ENCODE measurements at regions not wholly inside any gene's neighbourhood (a gene's known extent, or its start where the extent isn't known, plus 50 kb on each side); places are given as distances from the start of the nearest gene placed in this dataset.

- DNase-seq, result no peak
Observed at GRCh38 chr1:4908486-4908885, 254.1 kb downstream of the AJAP1 start.

- DNase-seq, result no peak
Observed at GRCh38 chr1:4894566-4894965, 240.2 kb downstream of the AJAP1 start.

GRCh38 chr1:4880626-4881025, 226.2 kb downstream of the AJAP1 start:
- DNase-seq, result no peak

GRCh38 chr1:4877426-4877825, 223.0 kb downstream of the AJAP1 start:
- DNase-seq, result no peak

- no peak for DNase-seq
Observed at GRCh38 chr1:4871373-4871772, 217.0 kb downstream of the AJAP1 start.

GRCh38 chr1:4868521-4868920, 214.1 kb downstream of the AJAP1 start:
- no peak for DNase-seq

- DNase-seq, result no peak
Observed at GRCh38 chr1:4856396-4856795, 202.0 kb downstream of the AJAP1 start.

GRCh38 chr1:4854367-4854766, 200.0 kb downstream of the AJAP1 start:
- no peak for DNase-seq

GRCh38 chr1:4853904-4854303, 199.5 kb downstream of the AJAP1 start:
- DNase-seq, result no peak

GRCh38 chr1:4851385-4852065, 197.1 kb downstream of the AJAP1 start:
- DNase-seq, result no peak

- DNase-seq, result no peak
Observed at GRCh38 chr1:4848431-4848830, 194.0 kb downstream of the AJAP1 start.

- no peak for DNase-seq
Observed at GRCh38 chr1:4847711-4848110, 193.3 kb downstream of the AJAP1 start.

Data from CD4-positive, alpha-beta T cell treated with Interferon gamma for 1 hour (primary cell).